DMS114 treated with DMSO at 0.1 percent for 48 hours (cell line): ENCODE measurements at regions not wholly inside any gene's neighbourhood (a gene's known extent, or its start where the extent isn't known, plus 50 kb on each side); places are given as distances from the start of the nearest gene placed in this dataset.
"Not testable (repeated sequence)": the region's sequence is repeated elsewhere in the genome, so short reads cannot be mapped to it uniquely, and the experiment has no call there.

ENCODE experiments used
- DNase-seq: peaks from one replicate; lab custom pipeline; 2025; ENCODE audit not compliant: unreplicated experiment; lab: John Stamatoyannopoulos, UW

DNA sequence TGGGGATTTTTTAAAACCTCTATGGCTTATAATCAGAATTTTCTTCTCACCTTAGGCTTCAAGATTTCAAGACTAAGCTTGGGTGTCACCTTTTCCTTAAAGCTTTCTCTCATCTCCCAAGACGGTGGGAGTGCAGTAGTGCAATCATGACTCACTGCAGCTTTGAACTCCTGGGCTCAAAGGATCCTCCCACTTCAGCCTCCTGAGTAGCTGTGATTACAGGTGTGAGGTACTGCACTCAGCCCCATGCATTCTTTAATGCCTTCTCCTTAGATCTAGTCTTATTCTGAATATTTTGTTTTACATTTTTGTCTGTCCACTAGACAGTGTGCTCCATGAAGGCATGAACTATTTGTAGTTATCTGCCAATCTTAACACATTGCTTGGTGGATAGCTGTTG is 55.7 kb upstream of the FAT3 start:
- no peak for DNase-seq

DNA sequence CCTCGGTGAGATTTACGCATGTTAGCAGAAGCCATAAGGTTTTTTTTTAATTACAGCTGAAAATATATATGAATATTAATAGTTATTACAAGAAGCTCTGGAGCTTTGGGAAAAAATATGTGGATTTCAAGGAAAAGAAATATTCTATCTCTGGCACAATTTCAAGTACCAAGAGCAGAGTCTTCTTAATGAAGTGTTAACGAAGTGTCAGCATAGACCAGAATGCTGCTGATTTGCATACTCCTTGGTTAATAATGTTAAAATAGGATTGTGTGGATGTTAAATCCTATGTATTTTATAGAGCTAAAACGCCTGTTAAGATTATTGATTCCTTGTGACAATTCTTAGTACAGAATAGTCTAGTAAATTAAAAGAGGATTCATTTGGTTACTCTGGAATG is 57.0 kb upstream of the FAT3 start:
- DNase-seq: no peak

DNA sequence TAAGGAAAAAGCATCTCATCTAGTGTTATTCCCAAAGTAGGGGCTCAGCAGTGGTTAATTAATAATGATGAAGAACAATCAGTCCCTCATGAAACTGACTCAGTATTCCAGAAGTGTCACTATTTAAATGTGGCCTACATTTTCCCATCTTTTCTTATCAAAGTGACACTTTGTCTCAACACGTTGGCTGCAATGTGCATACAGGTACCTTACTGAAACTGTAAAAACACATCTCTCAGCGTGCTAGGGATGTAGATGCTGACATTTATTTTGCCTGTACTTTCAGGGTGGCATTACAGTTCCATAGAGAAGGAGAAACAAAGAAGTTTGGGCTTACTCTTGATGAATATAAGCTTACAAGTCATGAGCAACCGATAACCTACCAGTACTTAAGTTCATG is 58.3 kb upstream of the FAT3 start:
- DNase-seq: no peak

GRCh38 chr11:92163879-92164278 is 60.7 kb upstream of the FAT3 start:
- DNase-seq: no peak

DNA sequence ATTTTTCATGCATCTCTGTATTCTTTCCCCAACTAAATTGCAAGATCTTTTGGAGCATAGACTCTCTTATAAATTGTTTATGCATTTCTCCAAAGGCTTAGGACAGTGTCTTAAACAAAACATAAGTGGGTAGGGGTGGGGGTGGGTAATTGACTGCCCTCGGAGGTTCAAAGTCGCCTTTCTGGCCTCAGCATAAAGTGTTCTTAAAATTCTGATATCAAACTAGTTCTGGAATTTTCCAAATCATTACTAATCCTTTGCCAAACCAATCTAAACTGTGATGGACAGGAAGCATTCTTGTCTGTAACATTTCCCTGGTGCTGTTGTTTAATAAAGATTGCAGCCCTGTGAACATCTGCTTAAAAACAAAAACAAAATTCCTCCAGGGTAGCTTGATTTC is 61.8 kb upstream of the FAT3 start:
- DNase-seq: no peak

DNA sequence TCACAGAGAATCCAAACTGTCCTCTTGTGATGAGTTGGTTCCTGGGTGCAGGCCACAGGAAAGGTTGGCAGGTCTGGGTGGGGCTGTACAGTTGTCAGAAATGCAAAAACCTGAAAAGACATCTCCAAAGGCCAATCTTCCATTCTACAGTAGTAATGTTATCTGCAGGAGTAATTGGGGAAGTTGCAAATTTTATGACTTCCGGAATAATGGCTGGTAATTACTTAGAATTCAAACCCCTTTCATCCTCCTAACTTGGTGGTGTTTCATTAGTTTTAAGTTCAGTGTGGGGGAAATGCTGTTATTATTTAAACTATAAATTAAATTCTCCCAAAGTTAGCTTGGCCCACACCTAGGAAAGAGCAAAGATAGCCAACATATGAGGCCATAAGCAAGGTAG is 64.7 kb upstream of the FAT3 start:
- no peak for DNase-seq

DNA sequence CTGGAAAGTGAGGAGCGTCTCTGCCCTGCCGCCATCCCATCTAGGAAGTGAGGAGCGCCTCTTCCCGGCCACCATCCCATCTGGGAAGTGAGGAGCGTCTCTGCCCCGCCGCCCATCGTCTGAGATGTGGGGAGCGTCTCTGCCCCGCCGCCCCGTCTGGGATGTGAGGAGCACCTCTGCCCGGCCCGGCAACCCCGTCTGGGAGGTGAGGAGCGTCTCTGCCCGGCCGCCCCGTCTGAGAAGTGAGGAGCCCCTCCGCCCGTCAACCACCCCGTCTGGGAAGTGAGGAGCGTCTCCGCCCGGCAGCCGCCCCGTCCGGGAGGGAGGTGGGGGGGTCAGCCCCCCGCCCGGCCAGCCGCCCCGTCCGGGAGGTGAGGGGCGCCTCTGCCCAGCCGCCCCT is 67.2 kb upstream of the FAT3 start:
- DNase-seq: not testable (repeated sequence)

DNA sequence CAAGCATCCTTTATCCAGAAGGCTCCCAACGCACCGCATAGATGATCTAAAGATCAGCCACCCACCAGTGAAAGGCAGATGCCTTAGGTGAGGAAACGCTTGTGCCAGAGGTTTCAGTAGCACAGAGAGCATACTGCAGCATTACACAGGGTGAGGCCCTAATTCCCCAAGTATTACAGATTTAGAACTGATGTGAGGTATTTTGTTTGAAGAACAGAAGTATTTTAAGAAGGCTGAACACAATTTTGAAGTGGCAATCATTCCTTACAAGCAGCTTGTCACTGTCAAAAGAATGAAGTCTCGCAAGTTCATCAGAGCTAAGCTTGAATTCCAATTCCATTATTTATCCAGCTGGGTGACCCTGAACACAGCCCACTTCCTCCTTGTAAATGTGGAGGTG is 70.0 kb upstream of the FAT3 start:
- DNase-seq: no peak

DNA sequence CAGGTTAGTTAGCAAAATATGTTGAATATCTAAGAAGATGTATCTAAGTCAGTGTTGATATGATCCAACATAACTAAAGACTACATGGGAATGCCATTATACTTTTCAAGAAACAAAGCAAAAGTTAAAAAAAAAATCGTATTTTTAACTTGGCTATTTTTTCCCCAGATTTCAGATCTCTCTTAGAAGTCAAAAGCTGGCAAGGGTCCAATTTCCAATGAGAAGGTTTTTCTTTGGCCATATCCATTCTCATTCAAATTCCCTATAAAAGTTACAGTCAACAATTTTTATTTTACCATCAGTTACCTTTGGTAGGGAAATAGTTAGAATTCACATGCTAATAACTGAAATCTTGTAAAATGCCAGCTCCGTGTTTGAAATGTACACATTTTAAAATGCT is 70.5 kb upstream of the FAT3 start:
- DNase-seq: no peak

DNA sequence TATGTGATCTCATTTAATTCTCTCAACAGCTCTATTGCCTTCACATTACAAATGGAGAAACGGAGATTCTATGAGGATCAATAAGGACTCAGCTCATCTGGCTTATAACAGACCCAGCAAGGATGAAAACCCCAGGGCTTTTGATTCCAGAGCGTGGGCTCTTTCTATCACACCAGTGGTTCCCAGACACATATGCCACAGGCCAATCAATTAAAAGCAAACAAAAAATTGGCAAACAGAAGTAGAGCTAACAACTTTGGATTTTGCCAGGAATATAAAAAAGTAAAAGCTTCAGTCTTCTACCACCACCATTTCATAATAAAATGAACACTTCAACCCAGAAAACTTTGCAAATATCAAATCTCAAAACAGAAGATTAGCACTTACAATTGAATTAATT is 71.1 kb upstream of the FAT3 start:
- no peak for DNase-seq

- DNase-seq: no peak
These were observed 72.4 kb upstream of the FAT3 start for GRCh38 chr11:92152245-92152644.

GRCh38 chr11:92149996-92150395 is 74.6 kb upstream of the FAT3 start:
- no peak for DNase-seq

GRCh38 chr11:92141725-92142124 is 82.9 kb upstream of the FAT3 start:
- no peak for DNase-seq

DNA sequence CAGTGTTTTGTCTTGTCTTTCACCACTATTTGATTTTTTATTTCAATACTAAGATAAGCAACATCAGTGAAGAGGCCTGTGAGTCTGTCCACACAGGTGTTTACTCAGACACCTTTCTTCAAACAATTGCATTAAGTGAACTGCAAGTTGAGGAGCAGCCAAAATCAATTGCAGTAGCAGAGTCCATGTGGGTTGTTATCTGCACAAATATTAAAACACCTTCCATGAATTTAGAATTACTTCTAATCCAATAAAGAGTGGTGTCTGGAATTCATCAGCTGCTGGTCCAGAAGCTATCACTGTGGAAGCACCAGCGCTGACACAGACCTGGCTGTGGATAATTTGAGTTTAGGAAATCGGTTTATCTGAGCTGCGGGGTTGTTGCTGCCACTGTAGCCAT is 83.5 kb upstream of the FAT3 start:
- DNase-seq: no peak

- no peak for DNase-seq
These were observed 84.6 kb upstream of the FAT3 start for GRCh38 chr11:92140021-92140420.

- DNase-seq: no peak
These were observed 86.3 kb upstream of the FAT3 start for GRCh38 chr11:92138296-92138695.

GRCh38 chr11:92137747-92138146 is 86.9 kb upstream of the FAT3 start:
- DNase-seq: no peak

DNA sequence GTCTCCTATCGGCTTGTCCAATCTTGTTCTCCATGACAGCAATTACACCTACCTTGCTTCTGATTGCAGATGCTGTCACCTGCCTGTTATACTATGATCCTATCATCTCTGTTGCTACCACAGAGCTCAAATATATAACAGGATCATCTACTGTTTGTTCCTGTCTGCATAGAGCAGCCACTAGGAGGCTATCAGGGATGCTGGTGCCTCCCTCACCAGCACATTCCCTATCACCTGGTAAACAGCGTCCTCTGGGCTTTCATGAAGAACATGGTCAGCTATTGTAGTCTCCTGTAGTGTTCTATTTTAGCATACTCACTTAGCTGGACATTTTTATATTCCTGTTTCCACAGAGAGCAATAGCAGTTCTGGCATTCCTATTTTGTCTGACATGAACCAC is 87.8 kb upstream of the FAT3 start:
- no peak for DNase-seq

- DNase-seq: no peak
These were observed 93.2 kb upstream of the FAT3 start for GRCh38 chr11:92131289-92131865.

GRCh38 chr11:92130421-92130831 is 94.2 kb upstream of the FAT3 start:
- no peak for DNase-seq

DNA sequence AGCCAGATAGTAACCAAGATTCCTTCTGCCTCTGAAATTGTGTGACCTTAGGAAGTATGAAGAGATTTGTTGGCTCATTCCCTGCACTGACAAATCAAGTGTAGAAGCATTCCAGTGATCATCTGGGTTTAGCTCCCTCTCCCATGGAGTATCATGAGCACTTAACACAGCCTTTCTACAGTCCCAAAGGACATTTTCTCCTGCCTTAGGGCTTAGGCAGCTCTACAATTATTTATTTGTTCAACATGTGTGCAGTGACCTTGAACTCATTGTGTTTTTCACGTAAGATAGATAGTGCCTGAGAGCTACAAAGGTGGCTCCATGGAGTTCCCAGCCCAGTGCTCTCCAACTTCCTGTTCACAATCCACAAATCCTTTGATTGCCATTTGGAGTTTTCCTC is 94.8 kb upstream of the FAT3 start:
- DNase-seq: no peak

DNA sequence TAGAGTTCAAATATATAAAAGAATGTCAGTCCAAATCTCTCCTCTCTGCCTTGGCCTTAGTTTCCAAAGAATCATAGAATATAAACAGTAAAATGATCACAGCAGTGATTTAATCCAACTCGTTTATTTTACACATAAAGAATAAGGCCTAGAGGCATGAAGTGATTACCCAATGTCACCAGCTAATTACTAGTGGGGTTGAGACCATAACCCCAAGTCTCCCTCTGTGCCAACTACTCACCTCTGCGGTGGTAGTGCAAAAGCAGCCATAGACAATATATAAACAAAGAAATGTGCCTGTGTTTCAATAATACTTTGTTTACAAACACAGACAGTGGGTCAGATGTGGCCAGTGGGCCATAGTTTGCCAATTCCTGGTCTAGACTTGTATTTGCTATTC is 96.6 kb upstream of the FAT3 start:
- no peak for DNase-seq

- no peak for DNase-seq
These were observed 99.3 kb upstream of the FAT3 start for GRCh38 chr11:92125321-92125720.

DNA sequence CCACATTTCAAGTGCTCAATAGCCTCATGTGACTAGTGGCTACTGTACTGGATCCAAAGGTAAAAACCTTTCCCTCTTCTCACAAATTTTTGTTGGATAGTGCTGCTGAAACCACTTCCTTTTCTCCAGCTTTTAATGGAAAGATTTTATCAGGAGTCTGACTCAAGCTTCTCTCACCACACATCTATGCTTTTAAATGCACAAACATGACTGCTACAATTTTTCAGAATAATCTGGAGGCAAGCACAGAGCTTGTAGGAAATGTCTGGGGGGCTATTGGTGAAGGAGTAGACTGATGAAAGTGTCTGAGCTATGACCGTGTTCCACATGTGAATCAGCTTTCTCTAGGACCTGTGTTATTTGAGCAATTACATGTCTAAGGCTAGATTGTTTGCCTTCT is 101.1 kb upstream of the FAT3 start:
- no peak for DNase-seq
